ENCODE measurements at regions not wholly inside any gene's neighbourhood (a gene's known extent, or its start where the extent isn't known, plus 50 kb on each side); places are given as distances from the start of the nearest gene placed in this dataset.

DNA sequence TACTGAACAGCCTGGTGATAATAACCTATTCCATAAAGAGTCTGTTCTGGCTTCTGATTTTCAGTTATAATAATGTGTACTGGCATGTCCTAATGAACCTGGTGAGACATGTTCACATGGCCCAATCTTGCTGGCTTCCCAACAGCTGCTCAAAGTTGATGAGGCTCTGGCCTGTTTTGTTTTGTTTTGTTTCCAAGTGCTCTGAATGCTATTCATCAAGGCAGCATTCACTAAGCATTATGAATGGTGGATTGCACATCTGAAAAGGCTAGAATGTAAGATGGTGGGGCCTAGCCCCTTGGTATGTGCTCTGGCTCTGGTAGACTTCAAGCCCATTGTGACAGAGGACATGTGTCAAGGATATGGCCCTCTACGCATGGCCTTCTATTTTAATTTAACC is 388.5 kb downstream of the PSAT1 start:
- TF ChIP-seq, protein P1, sequence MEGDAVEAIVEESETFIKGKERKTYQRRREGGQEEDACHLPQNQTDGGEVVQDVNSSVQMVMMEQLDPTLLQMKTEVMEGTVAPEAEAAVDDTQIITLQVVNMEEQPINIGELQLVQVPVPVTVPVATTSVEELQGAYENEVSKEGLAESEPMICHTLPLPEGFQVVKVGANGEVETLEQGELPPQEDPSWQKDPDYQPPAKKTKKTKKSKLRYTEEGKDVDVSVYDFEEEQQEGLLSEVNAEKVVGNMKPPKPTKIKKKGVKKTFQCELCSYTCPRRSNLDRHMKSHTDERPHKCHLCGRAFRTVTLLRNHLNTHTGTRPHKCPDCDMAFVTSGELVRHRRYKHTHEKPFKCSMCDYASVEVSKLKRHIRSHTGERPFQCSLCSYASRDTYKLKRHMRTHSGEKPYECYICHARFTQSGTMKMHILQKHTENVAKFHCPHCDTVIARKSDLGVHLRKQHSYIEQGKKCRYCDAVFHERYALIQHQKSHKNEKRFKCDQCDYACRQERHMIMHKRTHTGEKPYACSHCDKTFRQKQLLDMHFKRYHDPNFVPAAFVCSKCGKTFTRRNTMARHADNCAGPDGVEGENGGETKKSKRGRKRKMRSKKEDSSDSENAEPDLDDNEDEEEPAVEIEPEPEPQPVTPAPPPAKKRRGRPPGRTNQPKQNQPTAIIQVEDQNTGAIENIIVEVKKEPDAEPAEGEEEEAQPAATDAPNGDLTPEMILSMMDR (IDR thresholded peaks at IDR 0.05; ENCODE audit: unreplicated experiment): no peak
- H3K9me3 Mint-ChIP-seq (ENCODE audit: unreplicated experiment): no peaks in the 10 kb centered on the region
- H3K27me3 Mint-ChIP-seq (ENCODE audit: unreplicated experiment): peaks cover 2% of the 10 kb centered on the region
- no peak for DNase-seq (ENCODE audit: low spot score)
- H3K27ac Mint-ChIP-seq (ENCODE audit: unreplicated experiment): no peak overlapping the region
- H3K36me3 Mint-ChIP-seq (ENCODE audit: low read depth, unreplicated experiment): no peaks in the 10 kb centered on the region
- H3K4me1 Mint-ChIP-seq (ENCODE audit: unreplicated experiment): no peaks in the 10 kb centered on the region
- H3K4me3 Mint-ChIP-seq (ENCODE audit: unreplicated experiment): no peak overlapping the region

DNA sequence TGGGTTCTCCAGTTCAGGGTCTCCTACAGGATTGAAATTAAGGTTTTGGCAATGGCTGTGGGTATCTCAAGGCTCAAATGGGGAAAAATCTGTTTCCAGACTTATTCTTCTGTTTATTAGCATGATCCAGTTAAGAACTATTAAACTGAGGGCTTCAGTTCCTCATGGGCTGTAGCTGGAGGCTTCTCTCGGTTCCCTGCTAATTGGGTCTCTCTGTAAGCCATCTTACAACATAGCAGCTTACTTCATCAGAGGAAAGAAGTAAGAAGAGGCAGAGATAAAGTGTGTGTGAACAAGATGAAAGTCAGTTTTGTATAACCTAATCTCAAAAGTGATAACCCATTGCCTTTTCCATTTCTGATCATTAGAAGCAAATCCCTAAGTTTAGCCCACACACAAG is 391.9 kb downstream of the PSAT1 start:
- Mint-ChIP-seq H3K4me3 (ENCODE audit: unreplicated experiment) (no peak overlapping the region), H3K27me3 (ENCODE audit: unreplicated experiment) (peaks cover 2% of the 10 kb centered on the region), H3K4me1 (ENCODE audit: unreplicated experiment) (no peaks in the 10 kb centered on the region), H3K9me3 (ENCODE audit: unreplicated experiment) (no peaks in the 10 kb centered on the region), H3K27ac (ENCODE audit: unreplicated experiment) (no peak overlapping the region), H3K36me3 (ENCODE audit: low read depth, unreplicated experiment) (no peaks in the 10 kb centered on the region)
- TF ChIP-seq, protein P1 (IDR thresholded peaks at IDR 0.05; ENCODE audit: unreplicated experiment): no peak
- DNase-seq (ENCODE audit: low spot score): no peak

DNA sequence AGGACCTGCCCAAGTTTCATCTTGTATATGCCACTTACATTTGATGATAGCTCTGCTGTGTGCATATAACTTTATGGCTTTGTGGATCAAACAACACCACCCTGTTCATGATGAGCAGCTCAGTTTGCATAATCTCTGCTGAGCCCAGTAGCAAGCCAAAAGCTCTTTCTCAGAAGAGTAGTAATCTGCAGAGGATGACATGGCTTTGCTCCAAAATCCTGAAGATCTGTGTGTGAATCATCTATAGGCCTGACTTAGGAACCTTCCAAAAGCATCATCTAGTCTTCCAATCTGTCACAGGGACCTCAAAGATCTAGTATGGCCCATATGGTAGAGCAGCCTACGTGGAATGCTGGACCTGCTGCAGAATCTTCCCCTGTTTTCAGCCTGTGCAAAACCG is 394.6 kb downstream of the PSAT1 start:
- DNase-seq (ENCODE audit: low spot score): no peak
- Mint-ChIP-seq H3K9me3 (ENCODE audit: unreplicated experiment) (no peaks in the 10 kb centered on the region), H3K4me1 (ENCODE audit: unreplicated experiment) (no peaks in the 10 kb centered on the region), H3K27ac (ENCODE audit: unreplicated experiment) (no peak overlapping the region), H3K4me3 (ENCODE audit: unreplicated experiment) (no peak overlapping the region), H3K36me3 (ENCODE audit: low read depth, unreplicated experiment) (no peaks in the 10 kb centered on the region), H3K27me3 (ENCODE audit: unreplicated experiment) (peaks cover 2% of the 10 kb centered on the region)
- TF ChIP-seq, protein P1 (IDR thresholded peaks at IDR 0.05; ENCODE audit: unreplicated experiment): no peak

DNA sequence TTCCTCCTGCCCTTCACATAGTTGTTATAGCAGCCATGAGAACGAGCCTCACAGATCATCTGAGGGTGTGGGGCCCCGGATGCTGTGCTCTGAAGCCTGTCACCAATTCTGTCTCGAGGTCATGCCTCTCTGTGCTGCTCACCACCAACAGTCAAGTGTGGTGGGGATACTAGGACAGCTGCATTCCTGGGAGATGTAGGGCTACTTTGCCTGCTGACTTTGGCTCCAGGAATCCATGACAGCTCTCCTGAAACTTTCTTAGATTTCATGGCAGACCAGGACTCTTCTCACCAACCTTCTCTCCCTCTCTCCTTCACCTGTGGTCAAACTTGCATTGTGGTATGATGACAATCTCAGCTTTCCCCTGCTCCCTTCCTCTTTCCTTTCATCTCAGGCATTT is 395.9 kb downstream of the PSAT1 start:
- no peak for DNase-seq (ENCODE audit: low spot score)
- H3K4me1 Mint-ChIP-seq (ENCODE audit: unreplicated experiment): no peaks in the 10 kb centered on the region
- TF ChIP-seq, protein P1 (IDR thresholded peaks at IDR 0.05; ENCODE audit: unreplicated experiment): no peak
- H3K9me3 Mint-ChIP-seq (ENCODE audit: unreplicated experiment): no peaks in the 10 kb centered on the region
- peaks cover 2% of the 10 kb centered on the region for H3K27me3 Mint-ChIP-seq (ENCODE audit: unreplicated experiment)
- H3K4me3 Mint-ChIP-seq (ENCODE audit: unreplicated experiment): no peak overlapping the region
- no peak overlapping the region for H3K27ac Mint-ChIP-seq (ENCODE audit: unreplicated experiment)
- no peaks in the 10 kb centered on the region for H3K36me3 Mint-ChIP-seq (ENCODE audit: low read depth, unreplicated experiment)

DNA sequence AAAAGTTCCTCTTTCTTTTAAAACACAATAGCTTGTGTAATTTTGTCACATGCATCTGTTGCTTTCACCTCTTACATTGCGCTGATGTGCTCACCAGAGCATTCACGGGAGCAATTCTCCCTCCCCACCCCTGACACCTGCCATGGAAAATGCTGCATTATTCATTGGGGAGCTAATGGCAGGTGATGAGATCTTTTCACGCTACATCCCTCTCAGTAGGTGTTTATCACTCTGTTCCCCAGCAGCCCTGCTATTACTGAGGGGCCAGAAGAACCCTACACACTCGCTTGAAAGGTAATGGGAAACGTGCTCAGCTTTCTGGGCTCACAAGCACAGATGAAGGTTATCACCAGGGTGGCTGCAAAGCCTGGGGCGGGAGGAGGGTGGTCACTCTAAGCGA is 398.0 kb downstream of the PSAT1 start:
- no peak overlapping the region for H3K4me3 Mint-ChIP-seq (ENCODE audit: unreplicated experiment)
- no peaks in the 10 kb centered on the region for H3K36me3 Mint-ChIP-seq (ENCODE audit: low read depth, unreplicated experiment)
- TF ChIP-seq, protein P1 (IDR thresholded peaks at IDR 0.05; ENCODE audit: unreplicated experiment): no peak
- H3K4me1 Mint-ChIP-seq (ENCODE audit: unreplicated experiment): no peaks in the 10 kb centered on the region
- H3K27ac Mint-ChIP-seq (ENCODE audit: unreplicated experiment): no peak overlapping the region
- no peaks in the 10 kb centered on the region for H3K9me3 Mint-ChIP-seq (ENCODE audit: unreplicated experiment)
- H3K27me3 Mint-ChIP-seq (ENCODE audit: unreplicated experiment): peaks cover 2% of the 10 kb centered on the region
- DNase-seq (ENCODE audit: low spot score): no peak
